ENCODE measurements at regions not wholly inside any gene's neighbourhood (a gene's known extent, or its start where the extent isn't known, plus 50 kb on each side); places are given as distances from the start of the nearest gene placed in this dataset.
"Not testable (repeated sequence)": the region's sequence is repeated elsewhere in the genome, so short reads cannot be mapped to it uniquely, and the experiment has no call there.

DNA sequence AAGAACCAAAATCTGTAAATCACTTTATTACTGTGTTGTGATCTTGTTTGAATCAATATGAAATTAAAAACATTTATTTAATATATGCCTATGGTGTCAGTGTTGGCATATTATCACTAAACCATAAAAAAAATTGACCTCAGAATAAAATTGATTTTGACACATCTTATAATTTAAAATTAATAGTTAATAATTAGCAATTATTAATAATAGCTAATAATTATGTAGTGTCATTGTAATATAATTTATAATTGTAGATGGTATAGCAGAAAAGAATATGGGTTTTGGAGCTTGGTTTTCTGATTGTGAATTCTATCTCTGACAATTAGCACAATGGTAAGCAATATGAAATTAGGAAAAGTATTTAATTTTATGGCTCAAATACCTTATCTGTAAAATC is 89.4 kb upstream of the CNTNAP2 start:
- TF ChIP-seq, protein P1, sequence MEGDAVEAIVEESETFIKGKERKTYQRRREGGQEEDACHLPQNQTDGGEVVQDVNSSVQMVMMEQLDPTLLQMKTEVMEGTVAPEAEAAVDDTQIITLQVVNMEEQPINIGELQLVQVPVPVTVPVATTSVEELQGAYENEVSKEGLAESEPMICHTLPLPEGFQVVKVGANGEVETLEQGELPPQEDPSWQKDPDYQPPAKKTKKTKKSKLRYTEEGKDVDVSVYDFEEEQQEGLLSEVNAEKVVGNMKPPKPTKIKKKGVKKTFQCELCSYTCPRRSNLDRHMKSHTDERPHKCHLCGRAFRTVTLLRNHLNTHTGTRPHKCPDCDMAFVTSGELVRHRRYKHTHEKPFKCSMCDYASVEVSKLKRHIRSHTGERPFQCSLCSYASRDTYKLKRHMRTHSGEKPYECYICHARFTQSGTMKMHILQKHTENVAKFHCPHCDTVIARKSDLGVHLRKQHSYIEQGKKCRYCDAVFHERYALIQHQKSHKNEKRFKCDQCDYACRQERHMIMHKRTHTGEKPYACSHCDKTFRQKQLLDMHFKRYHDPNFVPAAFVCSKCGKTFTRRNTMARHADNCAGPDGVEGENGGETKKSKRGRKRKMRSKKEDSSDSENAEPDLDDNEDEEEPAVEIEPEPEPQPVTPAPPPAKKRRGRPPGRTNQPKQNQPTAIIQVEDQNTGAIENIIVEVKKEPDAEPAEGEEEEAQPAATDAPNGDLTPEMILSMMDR (IDR thresholded peaks at IDR 0.05) = no peak
- TF ChIP-seq EP300 (IDR thresholded peaks at IDR 0.05) = no peak
- no peak for TF ChIP-seq POLR2A (IDR thresholded peaks at IDR 0.05)
- Histone ChIP-seq H3K27ac (no peak overlapping the region), H3K9me3 (no peaks in the 10 kb centered on the region), H3K4me1 (no peaks in the 10 kb centered on the region), H3K36me3 (no peaks in the 10 kb centered on the region), H3K27me3 (no peaks in the 10 kb centered on the region), H3K4me3 (no peak overlapping the region)
- DNase-seq = no peak
- intact Hi-C loops (cut with DNase I) = no loop called here

DNA sequence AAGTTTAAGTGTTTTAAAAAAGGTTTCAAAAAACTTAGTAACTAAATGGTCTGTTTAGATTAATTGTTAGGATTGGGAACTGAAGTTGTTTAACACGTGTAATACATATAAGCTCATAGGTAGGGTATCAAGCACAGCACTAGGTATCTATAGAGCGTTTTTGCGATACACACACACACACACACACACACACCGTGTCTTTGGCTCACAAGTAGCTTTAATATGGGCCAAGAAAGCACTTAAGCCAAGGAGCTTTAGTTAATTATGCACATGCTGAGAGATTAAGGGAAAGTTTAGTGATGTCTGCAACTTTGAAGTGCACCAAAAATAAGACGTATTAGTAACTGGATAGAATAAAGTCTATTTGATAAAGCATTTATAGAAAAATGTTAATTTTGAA is 93.8 kb upstream of the CNTNAP2 start:
- no peak overlapping the region for H3K27ac ChIP-seq
- no peaks in the 10 kb centered on the region for H3K9me3 ChIP-seq
- TF ChIP-seq EP300 (IDR thresholded peaks at IDR 0.05) = no peak
- TF ChIP-seq POLR2AphosphoS5 (IDR thresholded peaks at IDR 0.05) = no peak
- TF ChIP-seq, protein P1 (IDR thresholded peaks at IDR 0.05) = no peak
- TF ChIP-seq POLR2A (IDR thresholded peaks at IDR 0.05) = no peak
- no peaks in the 10 kb centered on the region for H3K4me1 ChIP-seq
- no peak for DNase-seq
- intact Hi-C loops (cut with DNase I) = no loop called here
- H3K36me3 ChIP-seq = no peaks in the 10 kb centered on the region
- H3K4me3 ChIP-seq = no peak overlapping the region
- H3K27me3 ChIP-seq = no peaks in the 10 kb centered on the region
- WGBS, 2 donors = 77 to 86% methylated on average over 5 of the region's 5 CpGs

DNA sequence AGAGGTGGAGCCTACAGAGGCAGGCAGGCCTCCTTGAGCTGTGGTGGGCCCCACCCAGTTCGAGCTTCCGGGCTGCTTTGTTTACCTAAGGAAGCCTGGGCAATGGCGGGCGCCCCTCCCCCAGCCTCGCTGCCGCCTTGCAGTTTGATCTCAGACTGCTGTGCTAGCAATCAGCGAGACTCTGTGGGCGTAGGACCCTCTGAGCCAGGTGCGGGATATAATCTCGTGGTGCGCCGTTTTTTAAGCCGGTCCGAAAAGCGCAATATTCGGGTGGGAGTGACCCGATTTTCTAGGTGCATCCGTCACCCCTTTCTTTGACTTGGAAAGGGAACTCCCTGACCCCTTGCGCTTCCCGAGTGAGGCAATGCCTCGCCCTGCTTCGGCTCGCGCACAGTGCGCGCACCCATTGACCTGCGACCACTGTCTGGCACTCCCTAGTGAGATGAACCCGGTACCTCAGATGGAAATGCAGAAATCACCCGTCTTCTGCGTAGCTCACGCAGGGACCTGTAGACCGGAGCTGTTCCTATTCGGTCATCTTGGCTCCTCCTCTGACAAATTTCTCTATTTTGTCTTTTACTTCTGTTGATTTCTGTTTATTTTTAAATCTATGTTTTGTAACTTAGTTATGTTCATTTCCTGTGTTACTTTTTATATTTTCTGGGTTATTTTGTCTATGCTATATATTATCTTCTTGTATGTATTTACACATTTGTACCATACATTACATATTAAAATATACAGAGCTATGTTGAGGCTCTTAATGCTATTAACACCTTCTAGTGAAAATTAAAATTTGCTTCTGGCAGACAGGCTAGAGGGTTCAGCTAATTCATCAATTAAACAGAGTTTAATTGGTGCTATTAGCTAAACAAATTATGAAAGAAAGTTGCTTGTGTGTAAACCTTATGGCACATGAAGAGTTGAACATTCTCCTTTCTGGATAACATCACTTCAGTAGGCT is 97.3 kb upstream of the CNTNAP2 start:
- H3K27ac ChIP-seq; H3K9me3 ChIP-seq; intact Hi-C loops (cut with DNase I); H3K4me1 ChIP-seq; H3K4me3 ChIP-seq; DNase-seq; H3K36me3 ChIP-seq; H3K27me3 ChIP-seq: not testable (repeated sequence)
- WGBS, 2 donors = 86 to 90% methylated on average over 30 to 32 of the region's 33 CpGs

DNA sequence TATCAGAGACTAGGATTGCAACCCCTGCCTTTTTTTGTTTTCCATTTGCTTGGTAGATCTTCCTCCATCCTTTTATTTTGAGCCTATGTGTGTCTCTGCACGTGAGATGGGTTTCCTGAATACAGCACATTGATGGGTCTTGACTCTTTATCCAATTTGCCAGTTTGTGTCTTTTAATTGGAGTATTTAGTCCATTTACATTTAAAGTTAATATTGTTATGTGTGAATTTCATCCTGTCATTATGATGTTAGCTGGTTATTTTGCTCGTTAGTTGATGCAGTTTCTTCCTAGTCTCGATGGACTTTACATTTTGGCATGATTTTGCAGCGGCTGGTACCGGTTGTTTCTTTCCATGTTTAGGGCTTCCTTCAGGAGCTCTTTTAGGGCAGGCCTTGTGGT is 99.2 kb upstream of the CNTNAP2 start:
- DNase-seq; H3K4me1 ChIP-seq; intact Hi-C loops (cut with DNase I); H3K36me3 ChIP-seq; H3K4me3 ChIP-seq; H3K9me3 ChIP-seq; H3K27me3 ChIP-seq; H3K27ac ChIP-seq: not testable (repeated sequence)
- whole genome bisulfite sequencing, 2 donors = 83 to 87% methylated on average over 5 of the region's 5 CpGs

DNA sequence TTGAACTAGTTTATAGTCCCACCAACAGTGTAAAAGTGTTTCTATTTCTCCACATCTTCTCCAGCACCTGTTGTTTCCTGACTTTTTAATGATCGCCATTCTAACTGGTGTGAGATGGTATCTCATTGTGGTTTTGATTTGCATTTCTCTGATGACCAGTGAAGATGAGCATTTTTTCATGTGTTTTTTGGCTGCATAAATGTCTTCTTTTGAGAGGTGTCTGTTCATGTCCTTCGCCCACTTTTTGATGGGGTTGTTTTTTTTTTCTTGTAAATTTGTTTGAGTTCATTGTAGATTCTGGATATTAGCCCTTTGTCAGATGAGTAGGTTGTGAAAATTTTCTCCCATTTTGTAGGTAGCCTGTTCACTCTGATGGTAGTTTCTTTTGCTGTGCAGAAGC is 102.4 kb upstream of the CNTNAP2 start:
- H3K4me3 ChIP-seq; DNase-seq; H3K27me3 ChIP-seq; H3K9me3 ChIP-seq; intact Hi-C loops (cut with DNase I); H3K27ac ChIP-seq; H3K4me1 ChIP-seq; H3K36me3 ChIP-seq: not testable (repeated sequence)
- 90 to 94% methylated on average over 2 of the region's 2 CpGs for WGBS, 2 donors

DNA sequence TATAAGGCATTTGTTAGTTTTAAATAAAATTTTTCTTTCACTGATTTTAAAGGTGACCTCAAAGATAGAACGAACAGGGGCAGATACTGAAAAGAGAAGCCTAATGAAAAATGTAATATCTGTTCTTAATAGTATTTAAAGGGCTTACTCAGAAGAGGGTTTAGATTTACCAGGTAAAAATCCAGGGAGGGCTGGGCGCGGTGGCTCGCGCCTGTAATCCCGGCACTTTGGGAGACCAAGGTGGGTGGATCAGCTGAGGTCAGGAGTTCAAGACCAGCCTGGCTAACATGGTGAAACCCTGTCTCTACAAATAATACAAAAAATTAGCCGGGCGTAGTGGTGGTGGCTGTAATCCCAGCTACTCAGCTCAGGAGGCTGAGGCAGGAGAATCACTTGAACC is 108.3 kb upstream of the CNTNAP2 start:
- intact Hi-C loops (cut with DNase I) = no loop called here
- no peaks in the 10 kb centered on the region for H3K4me1 ChIP-seq
- no peaks in the 10 kb centered on the region for H3K27me3 ChIP-seq
- H3K9me3 ChIP-seq = no peaks in the 10 kb centered on the region
- no peak overlapping the region for H3K27ac ChIP-seq
- TF ChIP-seq EP300 (IDR thresholded peaks at IDR 0.05) (no peak), POLR2A (IDR thresholded peaks at IDR 0.05) (no peak), POLR2AphosphoS5 (IDR thresholded peaks at IDR 0.05) (no peak)
- TF ChIP-seq, protein P1 (IDR thresholded peaks at IDR 0.05) = no peak
- DNase-seq = no peak
- whole genome bisulfite sequencing, 2 donors = 54 to 72% methylated on average over 8 of the region's 8 CpGs
- H3K36me3 ChIP-seq = no peaks in the 10 kb centered on the region
- H3K4me3 ChIP-seq = no peak overlapping the region

All from sigmoid colon (tissue), 6 donors.